ENCODE measurements at regions not wholly inside any gene's neighbourhood (a gene's known extent, or its start where the extent isn't known, plus 50 kb on each side); places are given as distances from the start of the nearest gene placed in this dataset.

DNA sequence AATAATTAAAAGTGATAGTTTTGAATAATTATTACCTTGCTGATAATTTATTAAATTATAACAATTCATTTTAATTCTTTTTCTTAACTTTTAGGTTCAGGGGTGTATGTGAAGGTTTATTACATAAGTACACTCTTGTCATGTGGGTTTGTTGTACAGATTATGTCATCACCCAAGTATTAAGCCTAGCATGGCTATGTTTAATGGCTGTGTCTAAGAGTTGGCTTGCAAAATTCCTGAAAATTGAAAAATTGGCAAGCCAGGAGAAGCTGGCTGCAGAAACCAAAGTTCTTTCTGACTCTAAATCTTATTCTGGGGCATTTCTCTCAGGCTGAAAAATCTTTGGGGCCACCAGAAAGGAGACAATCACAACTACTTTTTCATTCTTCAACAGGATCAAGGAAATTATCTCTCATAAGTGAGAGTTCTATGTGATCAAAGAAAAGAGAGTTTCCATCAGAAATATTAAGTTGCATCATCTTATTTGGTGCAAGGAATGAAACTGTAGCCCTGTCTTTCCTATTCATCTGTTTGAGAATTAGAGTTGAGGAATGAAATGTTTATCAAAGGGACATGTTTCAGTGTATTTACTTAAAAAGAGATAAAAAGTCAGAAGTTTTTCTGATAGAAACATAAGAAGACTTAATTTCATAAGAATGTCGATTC lies 412.1 kb upstream of the CDH2 start:
- ATAC-seq = no peak
- Histone ChIP-seq H3K4me1 (no peaks in the 10 kb centered on the region), H3K27ac (no peak overlapping the region), H3K4me3 (no peak overlapping the region), H3K9me3 (no peaks in the 10 kb centered on the region), H3K27me3 (no peaks in the 10 kb centered on the region), H3K36me3 (no peaks in the 10 kb centered on the region)
- intact Hi-C loops (cut with DNase I) = no loop called here
- 77 to 94% (median 93%) methylated on average over 1 of the region's 1 CpG for WGBS, 4 donors
- TF ChIP-seq POLR2A (IDR thresholded peaks at IDR 0.05) = no peak
- TF ChIP-seq, protein P1, sequence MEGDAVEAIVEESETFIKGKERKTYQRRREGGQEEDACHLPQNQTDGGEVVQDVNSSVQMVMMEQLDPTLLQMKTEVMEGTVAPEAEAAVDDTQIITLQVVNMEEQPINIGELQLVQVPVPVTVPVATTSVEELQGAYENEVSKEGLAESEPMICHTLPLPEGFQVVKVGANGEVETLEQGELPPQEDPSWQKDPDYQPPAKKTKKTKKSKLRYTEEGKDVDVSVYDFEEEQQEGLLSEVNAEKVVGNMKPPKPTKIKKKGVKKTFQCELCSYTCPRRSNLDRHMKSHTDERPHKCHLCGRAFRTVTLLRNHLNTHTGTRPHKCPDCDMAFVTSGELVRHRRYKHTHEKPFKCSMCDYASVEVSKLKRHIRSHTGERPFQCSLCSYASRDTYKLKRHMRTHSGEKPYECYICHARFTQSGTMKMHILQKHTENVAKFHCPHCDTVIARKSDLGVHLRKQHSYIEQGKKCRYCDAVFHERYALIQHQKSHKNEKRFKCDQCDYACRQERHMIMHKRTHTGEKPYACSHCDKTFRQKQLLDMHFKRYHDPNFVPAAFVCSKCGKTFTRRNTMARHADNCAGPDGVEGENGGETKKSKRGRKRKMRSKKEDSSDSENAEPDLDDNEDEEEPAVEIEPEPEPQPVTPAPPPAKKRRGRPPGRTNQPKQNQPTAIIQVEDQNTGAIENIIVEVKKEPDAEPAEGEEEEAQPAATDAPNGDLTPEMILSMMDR (IDR thresholded peaks at IDR 0.05) = no peak
- DNase-seq = no peak

DNA sequence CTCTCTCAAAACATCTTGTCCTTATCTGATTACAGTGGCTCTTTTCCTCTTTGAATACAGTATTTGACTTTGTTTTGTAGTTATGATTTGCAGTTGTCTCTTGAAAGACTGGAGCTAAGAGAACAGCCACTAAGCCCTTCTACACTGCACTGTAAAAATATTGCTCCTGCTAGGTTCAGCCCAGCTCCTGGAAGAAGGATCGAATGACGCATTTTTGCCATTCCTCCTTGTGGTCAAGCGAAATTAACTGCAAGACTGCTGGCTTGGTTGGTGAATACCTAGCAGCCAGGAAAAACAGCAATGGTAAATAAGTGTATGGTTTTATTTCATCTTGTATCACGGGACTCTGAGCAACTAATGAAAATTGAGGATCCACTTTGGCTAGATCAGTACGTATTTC lies 407.8 kb upstream of the CDH2 start:
- no peak for TF ChIP-seq POLR2A (IDR thresholded peaks at IDR 0.05)
- TF ChIP-seq, protein P1 (IDR thresholded peaks at IDR 0.05) = no peak
- Histone ChIP-seq H3K9me3 (no peaks in the 10 kb centered on the region), H3K27ac (no peak overlapping the region), H3K4me3 (no peak overlapping the region), H3K4me1 (no peaks in the 10 kb centered on the region), H3K36me3 (no peaks in the 10 kb centered on the region), H3K27me3 (no peaks in the 10 kb centered on the region)
- intact Hi-C loops (cut with DNase I) = no loop called here
- ATAC-seq (no peak), DNase-seq (no peak)
- 73 to 79% (median 75%) methylated on average over 5 of the region's 5 CpGs for WGBS, 4 donors

DNA sequence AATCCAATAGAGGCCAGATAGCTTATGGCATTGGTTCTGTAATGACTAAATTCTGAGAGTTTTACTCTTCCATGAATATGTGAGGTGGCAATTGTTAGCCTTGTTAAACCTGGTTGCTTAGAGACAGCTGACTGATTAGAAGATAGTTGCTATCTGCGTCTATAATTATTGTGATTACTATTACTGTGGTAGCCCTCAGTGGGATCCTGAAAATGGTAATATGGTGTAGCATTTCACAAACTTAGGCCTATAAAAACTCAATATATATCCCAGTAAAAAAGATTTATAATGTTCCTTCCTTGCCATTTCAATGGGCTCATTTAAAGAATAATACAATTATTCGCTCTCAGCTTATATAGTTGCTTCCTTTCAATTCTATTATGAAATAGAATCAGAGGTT lies 405.8 kb upstream of the CDH2 start:
- H3K36me3 ChIP-seq = no peaks in the 10 kb centered on the region
- H3K4me1 ChIP-seq = no peaks in the 10 kb centered on the region
- H3K27me3 ChIP-seq = no peaks in the 10 kb centered on the region
- no peak for DNase-seq
- H3K4me3 ChIP-seq = no peak overlapping the region
- WGBS, 4 donors = 91 to 97% (median 92%) methylated on average over 2 of the region's 2 CpGs
- H3K27ac ChIP-seq = no peak overlapping the region
- intact Hi-C loops (cut with DNase I) = no loop called here
- no peak for TF ChIP-seq POLR2A (IDR thresholded peaks at IDR 0.05)
- TF ChIP-seq, protein P1 (IDR thresholded peaks at IDR 0.05) = no peak
- H3K9me3 ChIP-seq = no peaks in the 10 kb centered on the region
- ATAC-seq = no peak

DNA sequence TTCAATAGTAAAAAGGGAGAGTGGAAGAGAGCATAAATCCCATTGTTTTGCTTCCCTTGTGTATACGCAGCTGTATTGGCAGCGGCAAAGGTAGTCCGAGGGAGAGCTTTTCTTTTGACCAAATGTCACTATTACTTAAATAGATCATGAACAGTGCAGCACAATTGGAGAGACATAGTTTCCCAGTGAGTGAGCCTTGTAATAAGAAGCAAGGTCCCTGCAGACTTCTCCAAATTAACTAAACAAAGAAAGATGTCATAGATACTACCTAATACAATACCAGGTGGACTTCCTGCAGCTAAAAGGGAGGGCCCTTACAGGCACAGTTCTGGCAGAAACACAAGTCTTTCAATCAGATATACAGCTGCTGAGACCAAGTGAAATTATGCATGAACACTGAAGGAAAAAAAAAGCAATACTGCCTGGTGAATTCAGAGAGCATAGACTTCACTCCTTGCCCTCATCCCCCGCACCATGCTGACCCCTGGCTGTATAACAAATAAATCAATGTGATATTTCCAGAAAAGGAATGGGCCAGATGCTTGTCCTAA lies 404.7 kb upstream of the CDH2 start:
- Histone ChIP-seq H3K27me3 (no peaks in the 10 kb centered on the region), H3K4me3 (no peak overlapping the region), H3K9me3 (no peaks in the 10 kb centered on the region), H3K27ac (no peak overlapping the region), H3K36me3 (no peaks in the 10 kb centered on the region), H3K4me1 (no peaks in the 10 kb centered on the region)
- ATAC-seq (no peak), DNase-seq (no peak)
- intact Hi-C loops (cut with DNase I) = no loop called here
- 54 to 66% (median 62%) methylated on average over 4 of the region's 4 CpGs for WGBS, 4 donors
- TF ChIP-seq, protein P1 (IDR thresholded peaks at IDR 0.05) = no peak
- no peak for TF ChIP-seq POLR2A (IDR thresholded peaks at IDR 0.05)

All from heart left ventricle (tissue), 16 donors.